ENCODE measurements at regions not wholly inside any gene's neighbourhood (a gene's known extent, or its start where the extent isn't known, plus 50 kb on each side); places are given as distances from the start of the nearest gene placed in this dataset.
A peak's percentile ranks its signal among the peaks of the same experiment; 100 is the strongest.
"Not testable (repeated sequence)": the region's sequence is repeated elsewhere in the genome, so short reads cannot be mapped to it uniquely, and the experiment has no call there.

DNA sequence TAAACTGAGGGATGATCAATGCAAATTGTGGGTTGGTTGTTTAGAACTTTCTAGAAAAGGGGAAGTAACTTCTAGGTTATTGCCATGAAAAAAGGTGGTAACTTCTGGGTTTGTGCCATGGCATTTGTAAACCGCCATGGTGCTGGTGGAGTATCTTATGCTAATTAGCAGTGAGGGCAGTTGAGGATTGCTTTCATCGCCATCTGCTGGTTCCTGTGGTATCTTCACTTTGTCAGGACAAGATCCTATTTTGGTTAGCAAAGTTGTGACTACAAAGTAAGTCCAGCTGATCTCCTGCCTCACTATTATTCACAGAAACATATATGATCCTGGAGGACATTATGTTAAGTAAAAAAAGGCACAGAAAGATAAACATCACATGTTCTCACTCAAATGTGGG is 1332.3 kb downstream of the CDH11 start:
- no peak for DNase-seq (ENCODE audit: low spot score)

DNA sequence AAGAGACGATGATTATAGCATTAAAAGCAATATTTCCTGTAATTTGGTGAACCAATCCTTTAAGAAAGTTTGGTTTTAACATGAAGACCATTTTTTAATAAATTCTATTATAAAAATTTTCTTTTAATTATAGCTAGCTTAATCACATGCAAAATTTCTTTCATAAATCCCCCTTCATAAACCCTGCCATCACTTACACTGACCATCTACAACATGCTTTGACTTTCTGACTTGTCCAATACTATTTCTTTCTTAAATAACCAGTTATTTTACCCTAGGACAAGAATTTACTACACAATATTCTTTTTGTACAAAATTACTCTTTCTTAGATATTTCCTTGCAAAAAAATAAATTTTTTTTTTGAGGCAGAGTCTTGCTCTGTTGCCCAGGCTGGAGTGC is 1334.8 kb downstream of the CDH11 start:
- DNase-seq (ENCODE audit: low spot score), result no peak

DNA sequence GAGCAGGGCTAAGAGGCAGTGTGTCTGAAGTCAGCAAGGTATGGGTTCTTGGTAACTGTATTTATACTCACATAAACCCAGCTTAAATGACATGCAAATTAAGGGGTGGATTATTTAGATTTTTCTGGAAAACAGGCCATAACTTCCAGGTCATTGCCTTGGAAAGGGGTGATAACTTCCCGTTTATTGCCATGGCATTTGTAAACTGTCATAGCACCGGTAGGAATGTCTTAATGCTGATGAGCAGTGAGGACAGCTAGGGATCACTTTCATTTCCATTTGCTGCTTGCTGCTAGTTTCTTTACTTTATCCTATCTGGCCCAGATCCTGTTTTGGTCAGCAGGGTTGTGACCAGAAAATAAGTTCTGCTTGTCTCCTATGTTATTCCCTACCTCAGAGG is 1336.7 kb downstream of the CDH11 start:
- no peak for DNase-seq (ENCODE audit: low spot score)

DNA sequence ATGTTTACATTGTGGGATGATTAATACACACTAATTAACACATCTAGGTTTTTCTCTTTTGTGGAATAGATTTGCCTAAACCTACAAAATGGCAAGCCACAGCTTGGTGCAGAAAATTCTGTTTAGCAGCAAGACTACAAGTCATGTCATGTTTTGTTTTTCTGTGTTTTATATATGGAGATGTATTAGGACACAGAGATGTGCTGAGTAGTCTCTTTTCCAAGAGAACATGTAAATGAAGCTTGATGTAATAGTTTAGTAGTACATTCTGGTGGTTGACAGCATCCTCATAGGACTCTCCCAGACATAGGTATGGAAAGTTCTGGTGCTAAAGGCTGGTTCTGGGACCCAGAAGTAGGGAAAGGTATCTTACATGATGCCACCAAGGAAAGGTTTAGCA is 1345.4 kb downstream of the CDH11 start:
- no peak for DNase-seq (ENCODE audit: low spot score)

DNA sequence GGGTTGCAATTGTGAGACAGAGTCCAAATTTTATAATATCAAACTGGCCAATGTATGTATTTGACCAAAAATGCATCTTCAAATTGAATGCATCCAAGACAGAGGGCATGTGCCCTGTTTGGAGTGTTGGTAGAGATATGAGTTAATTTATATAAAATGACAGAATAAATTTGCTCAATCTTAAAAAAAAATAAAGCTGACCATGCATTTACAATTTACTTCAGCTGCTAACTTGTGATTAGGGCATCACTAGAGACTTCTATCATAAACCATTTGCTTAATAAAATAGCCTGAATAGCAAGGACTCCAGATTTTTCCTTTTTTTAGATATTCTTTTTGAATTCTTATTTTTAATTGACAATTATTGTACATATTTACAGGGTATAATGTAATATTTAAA is 1345.8 kb downstream of the CDH11 start:
- no peak for DNase-seq (ENCODE audit: low spot score)

DNA sequence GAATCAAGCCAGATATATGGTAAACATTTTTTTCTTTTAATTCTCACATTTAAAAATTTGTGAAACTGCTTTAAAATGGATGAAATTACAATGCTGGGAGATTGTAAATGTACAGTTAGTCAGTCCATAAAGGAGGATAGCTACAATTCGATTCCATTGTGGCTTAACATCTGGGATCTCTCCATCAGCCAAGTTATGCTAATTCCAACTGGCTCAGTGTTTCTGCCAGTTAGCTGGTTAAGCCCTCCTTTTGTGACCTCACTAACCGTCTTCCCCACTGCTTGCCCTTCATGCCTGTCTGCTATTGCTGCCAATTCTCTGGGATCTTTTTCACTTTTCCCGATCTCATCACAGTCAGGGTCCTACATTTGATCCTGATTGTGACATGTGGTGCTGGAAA is 1347.6 kb downstream of the CDH11 start:
- no peak for DNase-seq (ENCODE audit: low spot score)

DNA sequence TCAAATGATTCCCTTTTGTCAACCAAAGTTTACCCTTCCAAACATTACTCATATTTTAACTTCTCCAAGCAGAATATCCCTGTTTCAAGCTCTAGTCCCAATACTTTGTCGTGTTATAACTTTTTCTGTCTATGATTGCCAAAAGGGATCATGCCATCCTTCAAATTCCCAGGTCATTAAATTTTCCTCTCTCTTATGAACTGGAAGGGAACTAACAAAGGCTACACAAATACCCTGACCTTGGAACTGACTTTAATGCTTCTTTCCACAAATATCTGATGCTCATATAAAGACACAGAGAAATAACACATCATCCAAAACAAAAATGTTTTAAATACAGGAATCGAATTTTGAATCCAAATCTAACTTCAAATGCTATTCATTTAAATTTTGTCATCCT is 1352.7 kb downstream of the CDH11 start:
- DNase-seq (ENCODE audit: low spot score), result no peak

DNA sequence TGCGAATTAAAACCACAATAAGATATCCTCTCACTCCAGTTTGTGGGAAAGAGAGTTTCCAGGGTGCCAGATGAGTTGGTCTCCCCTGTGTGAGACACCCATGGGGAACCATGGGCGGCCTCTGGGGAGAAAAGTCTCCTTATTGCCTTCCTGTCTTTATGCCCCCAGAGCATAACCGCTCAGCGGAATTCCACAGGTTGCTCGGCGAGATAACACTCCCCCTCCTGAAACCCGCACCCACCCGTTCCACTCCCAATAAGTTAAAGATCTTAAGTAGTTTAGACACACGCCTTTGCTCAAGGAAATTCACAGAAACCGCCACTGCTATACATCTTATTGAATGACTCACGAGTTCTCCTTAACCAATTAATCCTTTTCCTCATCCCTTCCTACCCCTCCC is 1361.6 kb downstream of the CDH11 start:
- not testable (repeated sequence) for DNase-seq (ENCODE audit: low spot score)

DNA sequence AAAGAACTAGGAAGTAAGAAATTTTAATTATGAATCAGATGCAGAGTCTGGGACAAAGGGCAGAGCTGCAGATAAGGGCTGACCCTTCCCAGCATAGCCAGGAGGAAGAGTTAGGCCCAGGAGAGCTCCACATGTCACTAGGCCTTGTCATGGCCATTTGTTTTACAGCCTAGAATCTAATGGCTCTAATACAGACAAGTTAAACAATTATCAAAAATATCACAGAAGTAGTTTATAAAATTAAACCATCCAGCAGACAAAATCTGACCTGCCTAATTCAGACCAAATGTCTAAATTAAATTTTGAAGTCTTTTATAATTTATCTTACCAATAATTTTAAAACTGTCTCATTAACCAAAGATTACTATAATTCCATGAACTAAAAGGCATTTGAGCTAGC is 1369.5 kb downstream of the CDH11 start:
- no peak for DNase-seq (ENCODE audit: low spot score)

DNA sequence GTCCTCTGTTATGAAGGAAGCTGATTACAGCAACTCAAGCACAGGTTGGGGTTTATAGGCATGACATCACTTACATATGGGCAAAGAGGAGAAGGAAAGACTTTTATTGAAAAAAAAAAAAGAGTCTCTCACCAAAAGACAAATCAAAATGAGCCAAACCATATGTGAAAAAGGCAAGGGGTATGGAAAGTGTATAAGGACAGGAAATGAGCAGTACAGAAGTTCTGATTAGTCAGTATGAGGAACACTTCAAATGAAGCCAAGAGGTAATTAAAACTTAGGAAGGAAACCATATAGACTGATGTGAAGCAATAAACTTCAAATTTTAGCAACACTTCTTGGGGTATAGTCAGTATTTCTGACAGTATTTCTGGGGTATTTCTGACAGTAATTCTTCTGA is 1372.6 kb downstream of the CDH11 start:
- no peak for DNase-seq (ENCODE audit: low spot score)

DNA sequence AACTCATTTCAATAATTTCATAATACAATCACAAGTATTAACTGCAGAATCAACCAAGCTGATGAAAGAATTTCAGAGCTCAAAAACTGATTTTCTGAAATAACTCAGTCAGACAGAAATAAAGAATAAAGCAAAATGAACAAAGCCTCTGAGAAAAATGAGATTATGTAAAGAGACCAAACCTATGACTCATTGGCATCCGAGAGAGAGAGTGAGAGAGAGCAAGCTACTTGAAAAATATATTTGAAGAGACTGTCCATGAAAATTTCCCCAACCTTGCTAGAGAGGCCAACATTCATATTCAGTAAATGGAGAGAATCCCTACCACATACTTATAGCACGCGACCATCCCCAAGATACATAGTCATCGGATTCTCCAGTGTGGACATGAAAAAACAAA is 1376.4 kb downstream of the CDH11 start:
- DNase-seq (ENCODE audit: low spot score), result no peak

DNA sequence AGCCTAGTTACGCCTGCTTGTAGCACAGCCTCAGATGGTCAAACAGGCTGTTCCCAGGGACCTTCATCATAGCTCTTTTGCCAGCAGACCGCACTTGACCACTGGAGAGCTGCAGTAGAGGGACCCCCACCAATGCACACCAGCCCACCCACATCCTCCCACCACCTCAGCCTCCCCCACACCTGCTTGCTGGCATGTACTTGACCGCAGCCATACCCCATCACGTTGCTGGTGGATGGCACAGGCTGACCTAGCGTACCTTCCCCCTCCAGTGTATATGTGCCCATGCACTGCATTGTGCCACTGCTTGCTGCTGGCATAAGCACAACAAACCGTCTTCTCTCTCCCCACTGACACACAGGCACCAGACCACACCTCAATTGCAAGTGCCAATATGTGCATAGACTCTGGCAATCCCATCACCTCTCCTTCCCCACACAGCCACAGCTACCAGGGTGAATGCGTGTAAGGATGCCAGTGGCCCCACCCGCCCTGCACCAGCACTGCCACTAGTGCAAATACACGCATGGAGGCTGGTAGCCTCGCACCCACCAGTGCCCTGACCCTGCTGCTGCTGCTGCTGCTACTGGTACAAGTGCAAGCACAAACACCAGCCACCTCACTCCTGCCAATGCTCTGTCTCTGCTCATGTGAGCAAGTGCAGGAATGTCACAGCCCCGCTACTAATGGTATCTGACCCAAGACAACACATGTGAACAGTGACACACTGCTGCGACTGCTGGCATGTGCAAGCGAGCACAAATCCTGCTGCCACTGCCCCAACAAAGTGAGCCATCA is 1377.6 kb downstream of the CDH11 start:
- DNase-seq (ENCODE audit: low spot score), result no peak

DNA sequence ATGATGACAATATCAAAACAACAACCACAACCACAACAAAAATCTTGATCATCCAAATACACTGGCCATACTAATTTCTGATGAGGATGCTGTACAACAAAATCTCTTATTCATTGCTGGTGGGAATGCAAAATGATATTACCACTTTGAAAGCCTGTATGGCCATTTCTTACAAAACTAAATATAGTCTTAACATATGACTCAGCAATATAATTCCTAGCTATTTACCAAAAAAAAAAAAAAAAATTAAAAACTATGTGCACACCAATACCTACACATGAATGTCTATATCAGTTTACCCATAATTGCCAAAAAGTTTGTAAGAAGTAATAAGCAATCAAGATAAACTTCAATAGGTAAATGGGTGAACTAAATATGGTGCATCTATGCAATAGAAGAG is 1379.7 kb downstream of the CDH11 start:
- no peak for DNase-seq (ENCODE audit: low spot score)

DNA sequence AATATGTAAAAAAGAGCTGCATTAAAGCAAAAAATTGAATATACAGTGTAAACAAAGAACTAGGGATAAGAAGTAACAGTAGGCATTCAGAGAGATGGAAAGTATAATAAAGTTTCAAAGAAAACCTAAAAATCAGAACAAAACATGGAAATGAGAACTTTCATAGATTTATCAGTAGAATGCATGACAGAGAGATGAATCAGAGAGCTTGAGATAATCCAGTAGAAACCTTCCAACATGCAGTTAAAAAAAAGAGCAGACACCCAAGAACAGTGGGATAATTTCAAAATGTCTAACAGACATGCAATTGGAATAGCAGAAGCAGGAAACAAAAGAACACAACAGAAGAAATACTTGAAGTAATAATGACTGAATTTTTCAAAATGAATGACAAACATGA is 1384.2 kb downstream of the CDH11 start:
- no peak for DNase-seq (ENCODE audit: low spot score)

DNA sequence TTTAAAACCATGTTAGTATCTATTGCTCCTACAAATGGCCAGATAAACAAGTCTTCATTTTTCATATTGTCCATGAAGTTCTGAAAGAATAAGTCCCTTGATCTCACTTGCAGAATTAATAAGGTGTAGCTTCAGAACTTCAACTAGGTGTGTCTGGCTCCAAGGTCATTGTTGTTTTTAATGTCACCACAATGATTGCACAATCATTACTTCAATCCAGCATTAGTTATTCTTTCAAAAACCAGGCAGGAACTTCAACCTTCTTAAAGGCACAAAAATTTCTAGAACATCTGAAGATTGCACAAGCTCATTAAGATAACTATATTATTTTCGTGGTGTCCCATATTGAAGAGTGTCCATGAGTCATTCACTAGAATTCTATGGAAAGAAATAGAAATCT is 1386.4 kb downstream of the CDH11 start:
- no peak for DNase-seq (ENCODE audit: low spot score)

DNA sequence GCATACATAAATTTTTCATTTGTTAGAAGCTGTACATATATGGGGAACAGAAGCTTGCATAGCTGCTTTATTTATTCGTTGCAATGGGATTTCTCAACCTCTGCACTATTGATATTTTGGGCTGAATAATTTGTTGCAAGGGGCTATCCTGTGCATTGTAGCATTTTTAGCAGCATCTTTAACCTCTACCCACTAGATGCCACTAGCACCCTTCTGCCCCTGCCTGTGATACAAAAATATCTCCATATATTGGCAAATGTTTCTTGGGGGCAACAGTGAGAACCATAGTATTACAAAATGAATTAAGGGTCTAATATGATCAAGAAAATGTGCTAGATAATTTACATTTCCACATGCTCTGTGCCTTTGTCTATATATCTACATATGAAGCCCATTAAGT is 1401.0 kb downstream of the CDH11 start:
- DNase-seq (ENCODE audit: low spot score), result no peak

DNA sequence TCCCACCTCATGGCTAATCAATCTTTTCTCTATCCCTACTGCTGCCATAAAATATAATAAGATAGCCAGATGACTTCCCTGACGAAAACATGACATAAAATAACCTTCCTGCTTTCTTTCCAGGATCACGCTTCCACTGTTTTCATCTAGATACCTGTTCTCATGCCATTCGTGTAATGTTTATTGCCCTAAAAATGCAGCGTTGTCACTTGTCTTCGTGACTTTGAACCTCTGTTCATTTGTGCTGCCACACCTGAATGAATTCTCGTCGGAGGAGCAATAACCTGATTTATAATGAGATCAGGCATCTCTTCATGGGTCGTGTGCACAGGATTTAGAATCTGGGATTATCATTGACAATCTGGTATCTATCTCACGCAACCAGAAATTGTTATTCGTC is 1401.9 kb downstream of the CDH11 start:
- no peak for DNase-seq (ENCODE audit: low spot score)

DNA sequence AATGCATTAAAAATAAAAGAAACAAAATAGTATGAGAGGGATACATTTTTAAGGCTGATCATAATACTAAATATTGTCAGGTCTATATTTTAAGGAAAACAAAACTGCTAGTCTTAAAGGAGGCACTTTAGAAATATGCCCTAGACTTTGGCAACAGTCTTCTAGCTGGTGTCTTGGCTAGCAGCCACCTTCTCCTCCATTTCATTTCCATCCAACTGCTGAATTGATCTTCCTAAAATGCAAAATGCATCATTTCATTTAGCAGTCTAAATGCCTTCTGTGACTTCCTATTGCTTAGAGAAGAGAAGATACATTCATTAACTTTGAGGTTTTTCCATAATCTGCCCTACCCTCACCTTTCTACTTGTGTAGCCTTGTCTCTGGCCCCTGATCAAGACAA is 1404.1 kb downstream of the CDH11 start:
- no peak for DNase-seq (ENCODE audit: low spot score)

DNA sequence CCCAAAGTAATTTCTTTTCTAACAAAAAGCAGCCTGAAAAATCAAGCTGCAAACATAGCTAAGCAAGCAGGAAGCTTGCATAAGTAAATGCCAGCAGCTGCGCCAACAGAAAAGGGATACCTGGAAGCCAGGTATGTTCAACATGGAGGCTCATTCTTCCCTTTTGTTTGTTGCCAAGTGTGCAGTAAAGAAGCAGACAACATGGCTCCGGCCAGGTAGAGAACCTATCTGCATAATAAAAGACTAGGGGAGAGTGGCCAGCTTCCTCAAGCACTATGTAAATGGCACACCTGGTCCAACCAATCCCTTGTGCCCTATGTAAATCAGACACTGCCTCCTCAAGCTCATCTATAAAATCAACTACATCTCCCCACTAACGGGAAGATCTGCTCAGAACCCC is 1407.0 kb downstream of the CDH11 start:
- DNase-seq (ENCODE audit: low spot score), result no peak

DNA sequence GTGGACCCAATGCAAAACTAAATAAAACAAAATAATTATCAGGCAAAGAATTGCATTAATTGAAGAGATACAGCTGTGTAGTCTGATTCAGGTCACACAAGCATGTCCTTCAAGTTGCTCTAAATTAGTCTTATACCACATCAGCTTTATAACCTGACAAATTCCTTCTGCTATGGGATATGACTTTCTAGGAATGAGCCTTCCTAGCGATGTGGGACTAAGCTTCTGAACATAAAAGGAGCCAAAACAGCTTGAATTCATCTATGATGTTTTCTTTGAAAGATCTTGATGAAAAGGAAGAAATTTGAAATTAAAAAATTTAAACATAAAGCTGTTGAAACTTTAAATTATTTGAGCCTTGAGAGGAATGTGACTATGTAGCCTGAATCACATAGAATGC is 1409.1 kb downstream of the CDH11 start:
- DNase-seq (ENCODE audit: low spot score), result no peak

DNA sequence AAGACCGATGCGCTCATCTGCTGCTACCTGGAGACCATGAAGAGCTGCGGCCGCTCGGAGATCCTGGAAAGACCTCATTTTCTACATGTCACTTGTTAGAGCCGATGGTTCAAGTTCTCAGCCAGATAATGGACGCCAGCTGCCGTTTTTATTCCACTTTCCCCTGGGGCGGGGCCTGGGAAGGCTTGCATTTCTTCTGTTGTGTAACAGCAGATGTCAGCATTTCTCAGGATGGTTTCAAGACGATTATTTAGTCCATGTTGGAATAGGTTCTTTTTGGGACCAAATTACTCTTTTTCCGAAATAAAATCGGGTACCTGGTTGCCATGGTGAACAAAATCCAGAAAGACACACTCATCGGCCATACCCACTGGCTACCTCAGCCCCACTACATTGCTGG is 1418.3 kb downstream of the CDH11 start:
- DNase-seq (ENCODE audit: low spot score), result no peak

DNA sequence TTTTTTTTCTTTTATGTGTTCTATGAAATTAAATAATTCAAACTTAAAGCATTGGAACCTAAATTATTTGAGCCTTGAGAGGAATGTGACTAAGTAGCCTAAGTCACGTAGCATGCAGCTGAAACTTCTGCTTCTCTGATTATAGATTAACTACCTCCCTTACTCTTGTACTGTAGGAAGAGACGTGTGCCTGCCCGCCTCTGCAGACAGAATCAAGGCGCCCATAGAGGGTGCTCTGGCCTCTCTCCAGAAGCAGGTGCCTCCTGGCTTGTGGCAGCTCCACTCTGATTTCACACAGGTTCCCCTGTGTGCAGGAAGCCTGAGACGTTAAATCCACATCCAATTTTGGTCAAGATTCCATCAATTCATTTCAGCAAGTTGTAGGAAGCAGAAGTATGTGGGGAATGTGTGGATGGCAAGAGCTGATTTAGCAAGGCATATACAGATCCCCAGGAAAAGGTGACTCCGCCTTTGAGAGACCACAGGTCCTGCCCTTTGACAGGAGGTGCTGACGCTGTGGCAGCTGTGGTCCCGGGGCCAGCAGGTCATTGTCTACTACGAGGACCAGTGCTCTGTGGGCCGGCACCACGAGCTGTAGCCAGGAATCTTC is 1418.8 kb downstream of the CDH11 start:
- DNase-seq (ENCODE audit: low spot score), result peak; percentile 43

DNA sequence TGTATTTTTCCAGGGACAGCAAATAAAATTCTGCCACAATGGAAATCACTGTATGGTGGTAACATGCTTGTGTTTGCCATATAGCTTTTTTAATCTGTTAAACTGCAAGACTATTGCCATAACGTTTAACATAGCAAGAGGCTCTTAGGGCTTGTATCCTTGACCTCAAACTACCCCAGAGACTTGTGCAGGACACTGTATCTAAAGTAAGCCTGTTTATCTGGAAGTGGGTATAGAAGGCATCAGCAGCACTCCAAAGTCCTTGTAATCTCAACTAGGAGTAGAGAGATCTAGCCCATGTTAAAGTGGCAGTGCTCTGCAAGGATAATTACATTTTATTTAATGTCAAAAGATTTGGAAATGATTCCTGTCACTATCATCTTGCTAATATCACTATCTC is 1424.1 kb downstream of the CDH11 start:
- no peak for DNase-seq (ENCODE audit: low spot score)

DNA sequence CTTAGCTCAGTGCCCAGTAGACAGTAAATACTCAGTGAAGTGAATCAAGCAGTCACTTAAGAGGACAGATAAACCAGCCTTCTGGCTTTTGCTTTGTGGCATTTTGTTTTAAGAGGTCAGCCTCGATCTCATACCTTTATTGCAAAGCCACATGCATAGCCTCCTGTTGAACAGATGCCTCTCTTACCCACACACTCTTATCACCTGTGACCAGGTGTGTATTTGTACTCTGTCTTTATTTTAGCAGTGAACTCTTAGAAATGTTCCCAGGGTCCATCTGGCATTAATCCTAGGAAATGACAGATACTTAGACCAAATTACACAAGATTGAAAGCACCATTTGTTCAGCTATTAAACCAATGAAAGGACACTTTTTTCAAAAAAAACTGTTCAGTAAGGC is 1426.5 kb downstream of the CDH11 start:
- no peak for DNase-seq (ENCODE audit: low spot score)
